ENCODE measurements at regions not wholly inside any gene's neighbourhood (a gene's known extent, or its start where the extent isn't known, plus 50 kb on each side); places are given as distances from the start of the nearest gene placed in this dataset.

DNA sequence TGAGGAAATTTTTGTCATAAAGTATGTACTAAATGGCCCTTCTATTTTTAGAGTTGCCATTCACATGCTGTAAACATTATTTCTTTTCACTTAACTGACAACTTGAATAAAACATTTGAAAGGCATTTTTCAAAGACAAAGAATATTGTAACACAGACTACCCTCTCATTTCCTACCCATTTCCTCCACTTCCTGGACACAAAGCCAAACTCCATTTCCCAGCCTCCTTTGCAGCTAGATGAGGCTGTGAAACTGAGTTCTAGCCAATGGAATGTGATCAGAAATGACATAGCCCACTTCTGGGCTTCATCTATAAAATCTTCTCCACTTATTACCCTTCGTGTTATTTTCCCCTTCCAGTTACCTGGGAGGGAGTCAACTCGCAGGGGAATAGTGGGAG is 288.9 kb upstream of the DPH6 start:
- 86 to 95% methylated on average over 2 of the region's 2 CpGs for WGBS, 2 donors
- DNase-seq, result no peak
- no peak overlapping the region for H3K27ac ChIP-seq

DNA sequence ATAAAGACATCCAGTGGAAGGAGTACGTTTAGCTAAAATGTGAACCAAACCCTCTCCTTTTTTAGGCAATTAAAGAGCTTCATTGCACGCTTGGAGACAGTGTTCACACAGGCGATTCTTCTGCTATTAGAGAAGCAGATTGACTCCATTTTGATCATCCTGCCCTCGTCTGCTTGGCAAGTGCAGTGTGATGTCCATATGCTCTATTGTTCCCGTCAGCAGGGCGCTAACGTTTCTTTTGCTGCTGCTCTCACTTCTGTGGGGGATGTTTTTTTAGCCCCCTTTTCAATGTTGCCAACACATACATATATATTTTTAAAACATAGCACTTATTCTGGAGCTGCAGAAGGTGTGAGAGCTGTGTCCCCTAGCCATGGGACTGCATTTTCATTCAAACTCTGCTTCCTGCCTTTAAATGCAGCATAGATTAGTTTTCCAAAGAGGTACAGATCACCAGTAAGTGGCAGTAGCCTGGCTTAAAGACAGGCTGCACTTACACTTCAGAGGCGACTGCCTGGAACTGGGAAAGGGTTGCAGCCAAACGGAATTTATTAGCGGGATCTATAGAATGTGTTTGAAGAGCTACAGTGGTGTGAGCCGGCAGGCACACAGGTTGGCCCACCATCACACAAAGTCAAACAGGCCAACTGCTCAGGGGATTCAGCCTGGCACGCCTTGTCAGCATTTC is 292.6 kb upstream of the DPH6 start:
- Histone ChIP-seq H3K4me3 (no peak overlapping the region), H3K36me3 (no peaks in the 10 kb centered on the region), H3K9me3 (no peaks in the 10 kb centered on the region), H3K27ac (no peak overlapping the region), H3K27me3 (no peaks in the 10 kb centered on the region), H3K4me1 (peaks cover 0 to 11% (median 0%) of the 10 kb centered on the region in 3 donors)
- WGBS, 2 donors, result 87 to 93% methylated on average over 11 to 12 of the region's 12 CpGs
- TF ChIP-seq, protein P1, sequence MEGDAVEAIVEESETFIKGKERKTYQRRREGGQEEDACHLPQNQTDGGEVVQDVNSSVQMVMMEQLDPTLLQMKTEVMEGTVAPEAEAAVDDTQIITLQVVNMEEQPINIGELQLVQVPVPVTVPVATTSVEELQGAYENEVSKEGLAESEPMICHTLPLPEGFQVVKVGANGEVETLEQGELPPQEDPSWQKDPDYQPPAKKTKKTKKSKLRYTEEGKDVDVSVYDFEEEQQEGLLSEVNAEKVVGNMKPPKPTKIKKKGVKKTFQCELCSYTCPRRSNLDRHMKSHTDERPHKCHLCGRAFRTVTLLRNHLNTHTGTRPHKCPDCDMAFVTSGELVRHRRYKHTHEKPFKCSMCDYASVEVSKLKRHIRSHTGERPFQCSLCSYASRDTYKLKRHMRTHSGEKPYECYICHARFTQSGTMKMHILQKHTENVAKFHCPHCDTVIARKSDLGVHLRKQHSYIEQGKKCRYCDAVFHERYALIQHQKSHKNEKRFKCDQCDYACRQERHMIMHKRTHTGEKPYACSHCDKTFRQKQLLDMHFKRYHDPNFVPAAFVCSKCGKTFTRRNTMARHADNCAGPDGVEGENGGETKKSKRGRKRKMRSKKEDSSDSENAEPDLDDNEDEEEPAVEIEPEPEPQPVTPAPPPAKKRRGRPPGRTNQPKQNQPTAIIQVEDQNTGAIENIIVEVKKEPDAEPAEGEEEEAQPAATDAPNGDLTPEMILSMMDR (IDR thresholded peaks at IDR 0.05), result no peak
- no peak for TF ChIP-seq POLR2A (IDR thresholded peaks at IDR 0.05)
- no peak for DNase-seq
- intact Hi-C loops (cut with DNase I), result no loop called here

More for the DNA sequence above, 288.9 kb upstream of the DPH6 start:
- no peaks in the 10 kb centered on the region for H3K27me3 ChIP-seq
- H3K36me3 ChIP-seq, result no peaks in the 10 kb centered on the region
- peaks cover 0 to 19% (median 0%) of the 10 kb centered on the region in 3 donors for H3K4me1 ChIP-seq
- no peak overlapping the region for H3K4me3 ChIP-seq
- H3K9me3 ChIP-seq, result no peaks in the 10 kb centered on the region
- intact Hi-C loops (cut with DNase I), result no loop called here
- TF ChIP-seq, protein P1 (IDR thresholded peaks at IDR 0.05), result no peak
- TF ChIP-seq POLR2A (IDR thresholded peaks at IDR 0.05), result no peak

DNA sequence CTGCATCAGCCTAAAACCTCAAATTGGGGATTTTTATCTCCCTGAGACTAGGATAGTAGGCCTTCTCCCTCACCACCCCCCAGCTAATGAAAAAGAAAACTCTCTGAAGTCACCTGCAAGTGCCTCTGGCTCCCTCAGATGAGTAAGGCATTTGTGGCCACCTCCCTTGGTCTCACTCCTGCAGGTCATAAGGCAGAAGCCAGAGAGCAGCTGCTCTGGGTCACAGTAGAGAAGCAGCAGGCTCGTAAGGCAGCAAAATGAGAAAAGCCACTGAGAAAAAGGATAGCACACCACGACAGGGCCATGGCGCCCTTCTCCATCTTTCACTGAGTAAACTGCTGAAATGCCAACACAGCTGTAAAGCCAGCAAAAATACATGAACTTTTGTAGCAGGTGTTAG is 296.7 kb upstream of the DPH6 start:
- no peak for DNase-seq
- 79 to 81% methylated on average over 3 of the region's 3 CpGs for WGBS, 2 donors

DNA sequence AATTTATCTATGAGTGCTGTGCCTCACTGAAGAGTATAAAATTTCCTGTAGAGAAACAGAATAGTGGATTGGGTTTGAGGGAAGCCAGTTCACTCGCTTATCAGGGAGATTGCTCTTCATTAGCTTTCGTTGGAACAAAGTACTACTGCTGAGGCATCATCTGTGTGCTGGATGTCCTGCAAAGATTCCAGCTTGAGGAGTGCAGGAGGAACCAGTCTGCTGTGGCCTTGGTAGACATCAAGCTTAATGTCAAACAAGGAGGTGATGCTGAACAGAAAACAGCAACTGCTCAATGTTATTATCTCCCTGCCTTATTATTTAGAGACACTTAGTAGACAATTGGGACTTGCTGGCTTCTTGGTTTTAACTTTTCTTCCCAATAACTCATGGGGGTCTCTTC is 297.5 kb upstream of the DPH6 start:
- no peaks in the 10 kb centered on the region for H3K4me1 ChIP-seq
- TF ChIP-seq, protein P1 (IDR thresholded peaks at IDR 0.05), result no peak
- TF ChIP-seq POLR2A (IDR thresholded peaks at IDR 0.05), result no peak
- DNase-seq, result no peak
- no peaks in the 10 kb centered on the region for H3K36me3 ChIP-seq
- no peak overlapping the region for H3K4me3 ChIP-seq
- intact Hi-C loops (cut with DNase I), result no loop called here
- 76 to 89% methylated on average over 2 of the region's 2 CpGs for WGBS, 2 donors
- H3K27ac ChIP-seq, result no peak overlapping the region
- H3K27me3 ChIP-seq, result no peaks in the 10 kb centered on the region
- no peaks in the 10 kb centered on the region for H3K9me3 ChIP-seq

More for the DNA sequence above, 296.7 kb upstream of the DPH6 start:
- Histone ChIP-seq H3K4me1 (no peaks in the 10 kb centered on the region), H3K4me3 (no peak overlapping the region), H3K36me3 (no peaks in the 10 kb centered on the region), H3K27me3 (no peaks in the 10 kb centered on the region), H3K27ac (no peak overlapping the region), H3K9me3 (no peaks in the 10 kb centered on the region)
- TF ChIP-seq POLR2A (IDR thresholded peaks at IDR 0.05), result no peak
- TF ChIP-seq, protein P1 (IDR thresholded peaks at IDR 0.05), result no peak
- intact Hi-C loops (cut with DNase I), result no loop called here

DNA sequence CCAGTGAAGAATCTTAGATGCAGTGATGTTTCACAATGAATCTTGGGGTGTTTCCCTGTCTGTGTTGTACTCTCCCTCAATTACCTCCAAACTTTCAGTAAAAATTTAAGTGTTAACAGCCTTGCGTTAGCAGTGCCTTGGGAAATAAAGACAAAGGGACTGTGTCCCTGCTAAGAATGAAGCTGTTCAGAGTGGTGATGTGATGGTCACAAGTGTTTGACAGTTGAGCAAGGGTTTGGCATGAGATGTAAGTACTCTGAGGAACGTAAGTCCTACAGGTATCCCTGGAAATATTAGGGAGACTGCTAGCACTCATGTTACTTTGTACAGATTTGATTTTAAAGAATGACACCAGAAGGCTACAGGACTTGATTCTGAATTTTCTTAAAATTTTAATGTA is 304.3 kb upstream of the DPH6 start:
- Histone ChIP-seq H3K9me3 (no peaks in the 10 kb centered on the region), H3K36me3 (no peaks in the 10 kb centered on the region), H3K27me3 (no peaks in the 10 kb centered on the region), H3K4me3 (no peak overlapping the region), H3K27ac (no peak overlapping the region), H3K4me1 (no peaks in the 10 kb centered on the region)
- TF ChIP-seq POLR2A (IDR thresholded peaks at IDR 0.05), result no peak
- TF ChIP-seq, protein P1 (IDR thresholded peaks at IDR 0.05), result no peak
- 88 to 93% methylated on average over 2 of the region's 2 CpGs for WGBS, 2 donors
- intact Hi-C loops (cut with DNase I), result no loop called here
- no peak for DNase-seq

Data from esophagus squamous epithelium (tissue), 5 donors.